ENCODE measurements at regions not wholly inside any gene's neighbourhood (a gene's known extent, or its start where the extent isn't known, plus 50 kb on each side); places are given as distances from the start of the nearest gene placed in this dataset.

GRCh38 chr7:115635876-115636275 lies 394.7 kb downstream of the TFEC start:
- TF ChIP-seq CTCF (IDR thresholded peaks at IDR 0.05; ENCODE audit: low read depth, low read length, poor library complexity, severe bottlenecking) (no peak), EZH2phosphoT487 (IDR thresholded peaks at IDR 0.05; ENCODE audit: borderline replicate concordance, low read length) (no peak)
